Iris pigment epithelial cell (primary cell): ENCODE measurements at regions not wholly inside any gene's neighbourhood (a gene's known extent, or its start where the extent isn't known, plus 50 kb on each side); places are given as distances from the start of the nearest gene placed in this dataset.
A peak's percentile ranks its signal among the peaks of the same experiment; 100 is the strongest.

Source experiments
- DNase-seq: peaks from one replicate; pipeline ENCODE4 v3.0.0-alpha.2; 2011; ENCODE audit warnings: low read depth

DNA sequence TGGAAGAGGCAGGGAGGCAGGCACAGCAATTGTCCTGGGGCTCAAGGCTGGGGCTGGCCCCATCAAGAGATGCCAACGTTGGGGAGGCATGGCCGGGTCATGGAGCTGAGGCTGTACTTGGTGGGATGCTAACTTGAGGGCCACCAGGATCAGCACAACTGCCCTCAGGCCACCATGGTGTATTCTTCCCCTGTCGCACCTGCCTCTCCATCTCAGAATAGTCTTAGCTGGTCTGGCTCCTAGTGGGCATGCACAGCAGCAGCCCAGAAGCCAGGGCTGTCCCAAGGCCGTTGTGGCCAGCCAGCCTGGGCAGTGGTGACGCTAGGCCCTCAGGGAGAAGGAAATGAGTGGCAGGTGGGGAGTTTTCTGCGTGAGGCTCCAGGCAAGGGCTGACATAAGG is 91.3 kb downstream of the DHCR7 start:
- DNase-seq: no peak

DNA sequence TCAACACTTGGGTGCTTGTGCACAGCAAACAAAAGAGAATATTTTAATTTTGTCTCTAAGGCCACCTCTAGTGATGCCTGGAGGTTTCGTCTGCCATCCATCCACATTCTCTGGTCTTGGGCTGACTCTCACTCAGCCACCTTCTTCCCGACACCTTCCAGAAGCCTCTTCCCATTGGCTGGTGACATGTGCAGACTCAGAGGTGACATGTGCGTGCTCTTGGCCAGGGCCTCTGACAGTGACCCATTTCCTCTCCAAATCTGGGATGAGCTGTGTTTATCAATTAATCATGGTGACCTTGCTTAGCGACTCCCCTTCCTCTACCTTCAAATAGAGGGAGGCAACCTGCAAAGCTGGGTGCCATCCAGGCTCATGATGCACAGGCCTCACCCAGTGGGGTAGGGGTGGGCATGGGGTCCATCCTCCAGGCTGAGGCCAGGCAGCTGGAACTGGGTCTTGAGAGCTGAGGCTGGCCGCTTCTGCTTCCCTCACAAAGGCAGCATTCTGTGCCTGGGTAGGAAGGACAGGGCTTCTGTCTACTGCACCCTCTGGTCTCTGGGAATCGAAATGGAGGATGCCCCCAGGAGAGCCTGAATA is 91.8 kb downstream of the DHCR7 start:
- DNase-seq: no peak

GRCh38 chr11:71355281-71355680 is 92.9 kb downstream of the DHCR7 start:
- DNase-seq: no peak

GRCh38 chr11:71354394-71355105 is 93.6 kb downstream of the DHCR7 start:
- DNase-seq: no peak

GRCh38 chr11:71352748-71353147 is 95.4 kb downstream of the DHCR7 start:
- no peak for DNase-seq

GRCh38 chr11:71352226-71352625 is 96.0 kb downstream of the DHCR7 start:
- no peak for DNase-seq

DNA sequence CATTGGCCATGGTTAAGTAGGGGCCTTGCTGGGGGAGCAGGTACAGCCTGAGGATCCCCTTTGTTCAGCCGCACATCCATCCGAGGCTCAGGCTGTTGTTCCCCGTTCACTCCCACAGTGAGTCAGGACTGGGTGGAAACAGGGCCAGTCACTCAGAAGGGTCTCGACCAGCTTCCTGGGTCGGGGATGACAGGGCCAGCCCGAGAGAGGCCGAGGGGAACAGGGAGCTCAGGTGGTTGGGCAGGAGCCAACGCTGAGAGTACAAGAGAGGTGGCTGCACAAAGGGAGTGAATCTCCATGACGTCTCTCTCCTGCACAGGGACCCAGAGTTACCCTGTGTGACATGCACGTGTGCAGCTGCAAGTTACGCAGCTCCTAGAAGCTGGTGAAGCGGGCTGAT is 97.2 kb upstream of the SHANK2 start:
- DNase-seq: no peak

- DNase-seq: no peak
Observed at GRCh38 chr11:71343828-71344400, 91.5 kb upstream of the SHANK2 start.

- DNase-seq: peak; percentile 10
Observed at GRCh38 chr11:71342951-71343827, 90.8 kb upstream of the SHANK2 start.

- DNase-seq: peak; percentile 35
Observed at GRCh38 chr11:71342116-71342515, 89.7 kb upstream of the SHANK2 start.

DNA sequence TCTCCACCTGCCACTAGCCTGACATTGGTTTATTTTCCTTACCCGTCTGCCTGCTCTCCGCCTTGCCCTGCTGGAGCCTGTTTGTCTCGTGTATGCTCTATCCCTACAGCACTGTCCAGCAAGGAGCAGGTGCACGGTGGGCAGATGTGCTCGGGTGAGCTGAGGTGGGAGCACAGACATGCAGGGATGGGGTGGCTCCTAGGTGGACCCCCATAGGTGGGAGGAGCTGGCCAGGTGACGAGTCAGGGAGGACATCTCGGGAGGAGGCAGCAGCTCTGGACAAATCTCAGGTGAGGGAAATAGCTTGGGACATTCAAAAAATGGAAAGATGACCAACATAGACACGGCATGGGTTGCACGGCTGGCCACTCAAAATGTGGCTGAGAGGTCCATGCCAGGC is 89.2 kb upstream of the SHANK2 start:
- no peak for DNase-seq

DNA sequence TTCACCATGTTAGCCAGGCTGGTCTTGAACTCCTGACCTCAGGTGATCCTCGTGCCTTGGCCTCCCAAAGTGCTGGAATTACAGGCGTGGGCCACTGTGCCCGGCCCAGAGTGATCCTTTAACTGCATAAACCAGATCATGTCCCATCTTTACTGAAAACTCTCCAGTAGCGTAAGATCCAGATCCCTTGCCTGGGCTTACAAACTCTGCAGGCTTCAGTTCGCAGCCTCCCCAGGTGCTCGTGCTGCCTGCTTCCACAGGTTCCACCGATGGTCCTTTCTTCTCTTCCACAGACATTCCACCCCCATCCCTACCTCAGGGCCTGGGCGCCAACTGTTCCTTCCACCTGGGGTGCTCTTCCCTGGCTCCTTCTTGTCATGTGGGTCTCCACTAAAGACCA is 88.8 kb upstream of the SHANK2 start:
- no peak for DNase-seq

DNA sequence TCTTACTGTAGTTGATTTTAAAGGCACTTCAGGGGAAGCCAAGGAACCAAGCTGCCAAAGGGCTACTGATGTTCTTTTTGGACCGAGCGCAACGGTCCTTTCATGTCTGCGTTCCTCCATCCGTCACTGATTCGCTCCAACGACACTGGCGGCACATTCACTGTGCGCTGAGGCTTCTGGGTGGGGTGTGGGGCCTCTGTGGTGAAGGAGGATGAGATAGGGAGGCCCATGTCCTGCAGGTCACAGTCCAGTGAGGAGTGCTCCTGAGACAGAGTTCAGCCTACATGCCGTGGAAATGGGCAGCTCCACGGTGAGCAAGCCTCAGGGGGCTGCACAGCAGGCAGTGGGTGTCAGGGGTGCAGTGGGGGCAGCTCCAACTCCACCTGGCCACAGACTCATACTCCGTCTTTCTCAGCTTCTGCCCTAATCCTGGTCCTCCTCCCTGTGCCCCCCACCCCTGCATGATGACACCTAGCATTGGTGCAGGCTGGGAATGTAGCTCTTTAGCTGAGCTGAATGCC is 87.8 kb upstream of the SHANK2 start:
- DNase-seq: no peak

GRCh38 chr11:71339396-71339881 is 87.1 kb upstream of the SHANK2 start:
- DNase-seq: no peak

DNA sequence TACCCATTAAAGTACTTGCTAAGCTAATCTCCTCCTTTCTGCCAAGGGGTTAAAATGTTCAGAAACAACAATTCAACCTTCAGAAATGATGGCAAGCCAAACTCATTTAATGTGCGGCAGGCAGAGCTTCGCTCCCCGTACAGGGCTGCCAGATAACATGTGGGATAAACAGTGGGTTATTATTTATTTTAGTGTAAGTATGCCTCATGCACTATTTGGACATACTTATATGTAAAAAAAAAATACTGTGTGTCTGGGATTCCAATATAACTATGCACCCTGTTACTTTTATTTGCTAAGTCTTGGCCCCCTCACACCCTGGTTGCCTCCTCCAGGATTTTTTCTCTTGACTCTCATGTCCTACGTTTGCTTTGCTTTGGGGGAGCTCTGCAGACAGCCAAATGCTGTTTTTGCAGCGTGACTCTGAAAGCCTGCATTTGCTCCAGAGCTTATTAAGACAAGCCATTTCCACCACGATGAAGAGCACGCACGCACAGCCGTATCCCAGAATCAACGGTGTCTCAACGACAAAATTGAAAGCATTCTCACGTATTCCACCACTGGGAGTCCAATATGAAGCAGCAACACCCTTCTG is 86.5 kb upstream of the SHANK2 start:
- DNase-seq: no peak

- DNase-seq: no peak
Observed at GRCh38 chr11:71336996-71337754, 84.8 kb upstream of the SHANK2 start.

- no peak for DNase-seq
Observed at GRCh38 chr11:71336176-71336995, 84.0 kb upstream of the SHANK2 start.

GRCh38 chr11:71335371-71335770 is 83.0 kb upstream of the SHANK2 start:
- no peak for DNase-seq

- DNase-seq: no peak
Observed at GRCh38 chr11:71334191-71334590, 81.8 kb upstream of the SHANK2 start.

DNA sequence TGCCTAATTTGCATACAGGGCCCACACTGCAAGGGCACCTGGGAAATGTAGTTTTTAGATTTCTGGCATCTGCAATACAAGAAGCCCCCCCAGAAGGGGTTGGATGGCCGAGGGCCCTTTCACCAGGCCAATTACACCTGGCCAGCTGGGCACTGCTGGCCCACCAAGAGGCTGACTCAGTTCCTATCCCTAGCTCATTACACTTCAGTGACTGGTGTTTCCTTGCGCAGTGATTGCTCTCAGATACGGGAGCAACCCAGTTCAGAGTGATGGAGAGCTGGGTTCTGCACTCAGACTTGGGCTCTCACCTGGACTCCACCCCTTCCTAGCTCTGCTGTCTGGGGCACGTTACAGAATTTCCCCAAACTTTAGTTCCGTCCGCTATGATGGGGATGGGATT is 81.1 kb upstream of the SHANK2 start:
- no peak for DNase-seq
